RPMI7951 (cell line): ENCODE measurements at regions not wholly inside any gene's neighbourhood (a gene's known extent, or its start where the extent isn't known, plus 50 kb on each side); places are given as distances from the start of the nearest gene placed in this dataset.
"Not testable (repeated sequence)": the region's sequence is repeated elsewhere in the genome, so short reads cannot be mapped to it uniquely, and the experiment has no call there.

Experiments used
- DNase-seq: peaks from one replicate; pipeline ENCODE4 v3.0.0-alpha.2; 2012; ENCODE audit warnings: low read depth

DNA sequence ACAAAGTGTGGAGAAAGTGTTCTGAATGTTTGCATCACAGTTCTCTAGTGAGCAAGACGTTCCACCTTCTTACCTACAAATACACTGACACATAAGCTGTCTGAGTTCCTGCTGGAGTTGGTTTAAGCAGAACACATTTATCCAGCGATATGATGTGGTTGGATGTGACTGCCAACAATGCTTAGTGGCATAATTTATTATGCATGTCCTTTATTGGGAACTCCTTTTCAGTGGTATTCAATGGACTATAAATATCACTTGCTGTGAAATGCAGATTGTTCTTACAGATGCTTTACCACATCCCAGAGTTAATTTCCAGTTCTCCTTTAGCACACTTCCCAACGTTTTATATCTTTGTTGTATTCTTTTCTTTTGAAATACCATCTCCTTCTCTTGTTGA is 222.2 kb downstream of the LURAP1L start:
- no peak for DNase-seq

DNA sequence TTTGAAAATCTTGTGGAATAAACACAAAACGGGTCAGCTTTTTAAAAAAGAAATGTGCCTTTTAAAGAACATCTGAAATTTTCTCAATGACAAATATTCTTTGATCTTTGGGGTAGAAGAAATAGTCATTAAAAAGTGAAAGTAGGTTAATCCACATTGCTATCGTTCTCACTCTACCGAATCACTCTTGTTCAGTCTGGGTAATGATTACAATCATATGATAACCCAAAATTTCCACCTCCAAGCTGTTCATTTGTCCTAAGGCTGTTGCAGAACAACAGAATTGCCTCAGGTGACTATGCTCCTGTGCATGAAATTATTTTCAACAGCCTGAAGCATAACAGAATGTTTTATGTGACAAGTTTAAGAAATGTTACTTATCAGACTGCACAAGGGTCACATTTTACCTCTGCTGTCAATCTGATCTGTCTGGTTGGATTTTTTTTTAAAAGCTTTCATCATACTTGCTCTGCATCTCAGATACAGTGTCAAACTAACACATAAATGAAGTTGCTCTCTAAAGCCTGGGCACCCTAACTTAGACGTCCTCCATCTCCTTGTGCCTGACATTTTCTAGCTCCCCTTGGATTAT is 227.3 kb downstream of the LURAP1L start:
- DNase-seq: no peak

DNA sequence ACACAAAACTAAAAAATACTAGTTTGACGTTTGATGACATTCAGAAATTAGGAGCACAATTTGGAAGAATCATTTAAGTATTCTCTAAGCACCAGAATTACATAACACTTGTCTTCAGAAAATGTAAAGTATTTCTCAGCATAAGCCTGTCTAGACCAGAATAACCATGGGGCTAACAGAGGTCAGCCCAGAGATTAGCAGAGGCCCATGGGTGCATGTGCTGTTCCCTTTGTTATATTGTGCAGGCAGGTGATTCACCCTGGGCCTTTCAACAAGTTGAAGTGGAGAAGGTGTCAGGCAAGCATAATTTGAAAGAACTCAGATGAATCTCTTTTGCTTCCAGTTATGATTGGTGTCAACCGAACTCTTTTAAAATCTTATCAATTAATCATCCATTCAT is 227.9 kb downstream of the LURAP1L start:
- no peak for DNase-seq

DNA sequence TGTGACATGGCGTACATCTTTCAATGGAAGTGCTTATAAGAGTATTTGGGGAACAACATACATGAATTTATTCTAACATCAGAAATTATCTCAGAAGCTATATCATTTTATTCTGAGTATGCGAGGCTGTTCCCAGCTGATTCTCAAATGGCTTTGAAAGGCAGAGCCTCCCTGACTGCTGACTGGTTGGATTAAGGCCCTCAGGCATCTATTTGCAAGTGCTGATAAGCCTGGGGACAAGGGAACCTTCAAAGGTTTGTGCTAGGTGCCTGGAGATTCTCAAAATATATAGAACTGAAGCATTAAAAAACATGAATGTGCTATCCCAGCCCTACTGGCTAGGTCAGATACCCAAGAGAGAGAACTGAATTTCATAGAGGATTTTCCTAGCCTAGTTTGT is 235.1 kb downstream of the LURAP1L start:
- DNase-seq: no peak

DNA sequence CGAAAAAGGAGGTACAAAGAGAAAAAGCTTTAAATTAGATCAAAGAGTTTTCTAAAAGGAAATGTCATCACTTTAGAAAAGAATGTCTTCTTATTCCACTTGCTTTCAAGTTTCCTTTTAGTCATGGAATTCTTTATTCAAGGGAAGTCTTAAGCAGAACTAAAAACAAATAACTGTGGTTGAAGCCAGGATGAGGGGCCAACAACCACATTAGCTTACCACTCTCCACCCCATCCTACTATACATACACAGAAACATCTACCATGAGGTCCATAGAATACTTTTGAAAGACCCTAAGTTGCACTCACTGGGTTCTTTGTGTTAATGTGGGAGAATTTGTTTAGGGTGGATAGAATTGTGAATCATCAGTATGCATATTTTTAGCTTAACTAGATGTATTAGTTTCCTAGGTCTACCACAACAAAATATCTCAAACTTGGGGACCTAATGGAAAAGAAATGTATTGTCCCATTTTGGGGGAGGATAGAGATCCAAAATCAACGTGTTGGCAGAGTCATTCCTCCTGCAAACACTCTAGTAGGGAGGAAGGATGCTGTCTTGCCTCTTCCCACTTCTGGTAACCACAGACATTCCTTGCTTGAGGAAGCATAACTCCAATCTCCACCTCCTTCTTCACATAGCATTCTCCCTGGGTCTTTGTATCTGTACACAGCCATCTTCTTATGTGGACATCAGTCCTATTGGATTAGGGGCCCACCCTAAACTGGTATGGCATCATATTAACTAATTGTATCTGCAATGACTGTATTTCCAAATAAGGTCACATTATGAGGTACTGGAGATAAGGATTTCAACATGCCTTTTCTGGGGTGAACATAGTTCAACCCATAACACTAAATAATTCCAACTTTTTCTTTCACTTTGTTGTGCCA is 239.4 kb downstream of the LURAP1L start:
- DNase-seq: peak; percentile 4

DNA sequence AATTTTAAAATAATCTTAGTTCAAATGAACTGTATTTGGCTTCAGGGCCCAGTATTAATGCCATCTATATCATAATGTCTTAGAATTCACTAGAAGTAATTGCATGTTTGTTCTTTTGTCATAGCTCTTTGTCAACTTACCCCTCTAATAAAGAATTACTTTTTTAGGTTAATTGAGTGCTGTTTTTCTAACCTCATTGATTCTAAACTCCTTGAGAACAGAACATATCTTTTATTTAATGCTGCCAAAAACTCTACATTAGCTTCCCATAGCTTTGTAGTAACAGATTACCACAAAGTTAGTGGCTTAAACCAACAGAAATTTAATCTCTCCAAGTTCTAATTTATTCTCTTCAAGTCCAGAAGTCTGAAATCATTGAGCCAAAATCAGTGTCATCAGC is 242.4 kb downstream of the LURAP1L start:
- no peak for DNase-seq

DNA sequence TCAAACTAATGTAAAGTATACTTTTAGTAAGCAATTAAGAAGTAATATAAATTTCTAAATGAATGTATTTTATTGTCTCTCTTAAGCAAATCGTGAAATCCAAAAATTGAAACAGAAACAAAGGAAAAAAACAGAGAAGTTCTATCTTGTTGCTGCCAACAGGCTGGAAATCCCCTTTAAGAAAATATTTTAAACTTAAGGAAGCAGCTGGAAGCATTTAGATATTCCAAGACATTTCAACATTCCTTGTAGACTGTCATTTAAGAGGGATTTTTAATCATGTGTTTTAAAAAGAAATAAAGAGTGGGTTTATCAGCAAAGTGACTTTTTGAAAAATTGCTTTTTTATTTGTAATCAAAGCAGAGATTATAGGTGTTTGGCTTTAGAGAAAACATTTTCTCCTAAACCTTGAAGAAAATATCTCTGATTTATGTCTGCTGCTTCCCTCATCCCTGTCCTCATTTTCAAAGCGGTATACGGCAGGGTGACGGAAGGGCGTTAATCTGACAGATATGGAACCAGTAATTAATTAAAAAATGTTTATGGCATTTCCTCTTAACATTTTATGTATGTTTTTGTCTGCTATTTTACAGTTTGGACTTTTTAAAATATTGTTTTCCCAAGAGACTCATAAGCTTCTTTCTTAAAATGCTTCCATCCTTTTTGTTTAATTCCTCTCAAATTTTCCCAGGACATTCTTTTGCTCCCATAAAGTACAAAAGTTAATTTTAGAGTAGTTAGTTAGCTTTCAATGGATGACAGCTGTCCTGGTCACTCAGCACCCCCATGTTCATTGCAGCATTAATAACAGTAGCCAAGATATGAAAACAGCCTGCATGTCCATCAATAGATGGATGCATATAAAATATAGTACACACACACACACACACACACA is 245.6 kb downstream of the LURAP1L start:
- DNase-seq: no peak

DNA sequence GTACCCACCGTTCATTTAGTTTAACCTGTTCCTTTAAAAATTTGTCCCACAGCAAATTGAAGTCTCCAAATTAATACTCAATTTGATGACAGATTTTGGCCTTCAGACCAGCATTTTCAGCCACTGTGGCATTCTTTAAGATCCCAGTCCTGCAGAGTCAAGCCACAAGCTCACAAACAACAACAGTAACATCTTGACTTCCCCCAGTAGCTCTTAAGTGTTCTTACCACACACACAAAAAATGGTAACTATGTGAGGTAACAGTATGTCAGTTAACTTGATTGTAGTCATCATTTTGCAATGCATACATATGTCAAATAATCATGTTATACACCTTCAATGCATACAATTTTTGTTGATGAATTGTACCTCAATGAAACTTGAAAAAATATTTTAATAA is 247.9 kb downstream of the LURAP1L start:
- DNase-seq: no peak

DNA sequence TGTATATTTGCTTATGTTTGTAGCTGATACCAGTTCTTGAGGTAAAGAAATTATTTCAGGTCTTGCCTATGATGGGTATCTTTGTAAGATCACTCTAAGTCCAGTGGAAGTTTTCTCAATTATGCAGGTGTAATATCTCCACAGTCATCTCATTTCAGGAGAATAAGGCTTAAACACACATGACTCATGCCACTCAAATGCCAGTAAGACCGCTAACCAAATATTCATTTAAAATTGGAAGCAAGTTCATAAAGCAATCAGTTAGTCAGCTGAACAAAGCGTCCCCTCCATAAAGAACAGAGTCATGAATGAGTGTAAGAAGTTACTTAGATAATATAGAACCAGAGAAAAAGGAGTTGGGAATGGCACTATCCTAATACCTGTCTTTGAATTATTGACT is 248.7 kb downstream of the LURAP1L start:
- no peak for DNase-seq

DNA sequence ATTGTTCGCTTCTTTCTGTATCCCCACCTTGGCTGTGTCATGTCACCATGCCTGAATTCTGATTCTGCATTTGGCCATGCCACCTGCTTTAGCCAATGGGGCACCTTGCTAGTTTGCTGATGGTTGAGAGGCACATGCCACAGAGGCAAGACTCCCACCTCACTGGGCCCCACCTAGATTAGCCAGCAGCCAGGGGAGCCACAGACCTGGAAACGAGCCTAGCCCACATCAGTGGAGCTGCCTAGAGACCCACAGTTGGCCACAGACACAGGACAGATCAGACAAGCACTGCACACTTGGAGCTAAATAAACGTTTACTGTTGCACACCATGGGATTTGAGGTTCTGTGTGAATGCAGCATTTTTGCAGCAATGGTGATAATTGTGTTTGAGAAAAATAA is 252.1 kb downstream of the LURAP1L start:
- DNase-seq: no peak

DNA sequence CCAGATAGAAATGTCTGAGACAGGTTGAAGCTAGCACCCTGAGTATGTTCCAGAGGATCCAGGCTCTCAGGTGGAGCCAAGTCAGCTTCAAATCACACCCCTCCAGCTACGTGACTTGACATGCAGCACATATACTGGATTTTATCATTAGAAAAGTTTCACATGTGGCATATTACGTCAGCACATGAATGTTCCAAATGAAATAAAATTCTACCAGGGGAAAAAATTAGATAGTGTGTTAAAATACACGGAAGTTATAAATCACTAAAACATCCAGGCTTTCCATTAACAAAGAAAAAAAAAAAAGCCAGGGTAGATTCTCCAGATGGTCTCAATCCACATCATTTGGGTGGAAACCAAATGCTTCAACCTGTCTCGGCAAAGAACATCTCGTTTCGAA is 251.6 kb downstream of the MPDZ start:
- no peak for DNase-seq

DNA sequence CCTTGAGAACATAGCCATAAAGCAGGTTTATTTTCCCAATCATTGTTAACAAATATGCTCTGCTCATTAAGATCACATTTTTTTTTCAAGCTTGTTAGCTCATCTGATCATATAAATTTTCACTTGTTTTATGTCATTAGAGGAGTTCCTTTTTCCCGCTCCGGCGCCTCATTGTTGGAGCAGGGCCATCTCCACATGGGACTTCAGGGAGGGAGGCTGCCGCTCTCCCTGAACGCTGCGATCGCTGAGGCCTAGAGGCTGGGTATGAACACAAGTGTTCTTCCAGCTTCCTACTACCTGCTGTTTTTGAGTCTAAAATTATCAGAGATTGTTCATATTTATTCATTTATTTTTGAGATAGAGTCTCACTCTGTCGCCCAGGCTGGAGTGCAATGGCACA is 246.9 kb downstream of the MPDZ start:
- DNase-seq: no peak

DNA sequence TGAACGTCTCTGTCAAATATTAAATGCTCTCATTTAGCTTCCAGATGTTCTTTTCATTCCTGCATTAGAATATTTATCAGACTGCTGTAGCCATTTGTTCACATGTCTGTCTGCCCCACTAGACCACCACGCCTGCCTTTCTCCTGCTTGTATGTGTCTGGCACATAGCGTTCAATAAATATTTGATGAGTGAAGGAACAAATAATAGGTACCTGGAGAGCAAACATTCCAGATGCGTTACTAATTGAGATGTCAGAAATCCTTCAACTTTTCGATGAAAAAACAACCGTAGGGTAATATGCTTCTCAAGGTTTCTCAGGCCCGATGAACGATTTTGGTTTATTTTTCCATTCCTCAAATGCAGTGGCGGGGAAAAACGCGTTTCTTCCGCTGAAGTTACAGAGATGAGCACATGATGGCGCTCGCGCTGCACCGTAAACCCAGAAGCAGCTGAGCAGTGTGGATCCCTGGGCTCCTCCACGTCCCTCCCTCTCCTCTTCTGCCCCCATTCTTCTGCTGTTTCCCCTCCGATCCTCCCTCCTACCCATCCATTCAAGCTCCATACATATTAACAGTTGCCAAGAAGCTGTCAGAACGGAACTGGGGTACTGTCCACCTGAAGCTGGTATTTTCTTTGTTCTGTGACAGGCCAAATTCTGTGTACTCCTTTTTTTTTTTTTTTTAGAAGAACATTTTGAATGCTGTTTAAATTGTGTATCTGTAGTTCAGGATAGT is 245.4 kb downstream of the MPDZ start:
- peak; percentile 47 for DNase-seq

DNA sequence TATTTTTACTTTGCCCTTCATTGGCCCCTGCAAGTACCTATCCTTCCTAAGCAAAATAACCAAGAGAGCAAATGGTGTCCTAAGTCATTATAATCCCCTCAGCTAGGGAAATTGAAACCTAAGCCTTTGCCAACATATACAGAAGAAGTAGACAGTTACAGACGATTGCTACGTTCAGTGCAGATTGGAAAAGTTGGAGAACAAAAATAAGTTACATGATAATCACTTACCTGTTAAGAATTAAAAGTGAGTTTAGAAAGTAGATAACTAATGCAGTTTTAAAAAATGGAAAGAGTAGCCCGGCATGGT is 244.8 kb downstream of the MPDZ start:
- DNase-seq: no peak

DNA sequence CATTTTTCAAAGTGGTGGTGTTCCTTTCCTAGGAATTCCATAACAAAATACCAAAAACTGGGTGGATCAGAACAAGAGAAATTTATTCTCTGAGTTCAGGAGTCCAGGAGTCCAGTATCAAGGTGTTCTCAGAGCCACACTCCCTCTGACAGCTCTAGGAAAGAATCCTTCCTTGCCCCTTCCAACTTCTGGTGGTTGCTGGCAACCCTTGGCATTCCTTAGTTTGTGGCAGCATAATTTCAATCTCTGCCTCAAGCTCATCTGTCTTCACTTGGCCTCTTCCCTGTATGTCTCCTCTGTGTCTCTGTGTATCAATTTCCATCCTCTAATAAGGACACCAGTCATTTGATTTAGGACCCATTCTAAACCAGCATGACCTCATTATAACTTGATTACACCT is 243.7 kb downstream of the MPDZ start:
- DNase-seq: no peak

DNA sequence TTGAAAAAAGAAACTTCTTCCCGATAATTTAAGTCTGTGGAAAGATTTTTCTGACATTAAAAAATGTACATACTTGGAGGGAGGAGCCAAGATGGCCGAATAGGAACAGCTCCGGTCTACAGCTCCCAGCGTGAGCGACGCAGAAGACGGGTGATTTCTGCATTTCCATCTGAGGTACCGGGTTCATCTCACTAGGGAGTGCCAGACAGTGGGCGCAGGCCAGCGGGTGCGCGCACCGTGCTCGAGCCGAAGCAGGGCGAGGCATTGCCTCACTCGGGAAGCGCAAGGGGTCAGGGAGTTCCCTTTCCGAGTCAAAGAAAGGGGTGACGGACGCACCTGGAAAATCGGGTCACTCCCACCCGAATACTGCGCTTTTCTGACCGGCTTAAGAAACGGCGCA is 241.7 kb downstream of the MPDZ start:
- DNase-seq: not testable (repeated sequence)

DNA sequence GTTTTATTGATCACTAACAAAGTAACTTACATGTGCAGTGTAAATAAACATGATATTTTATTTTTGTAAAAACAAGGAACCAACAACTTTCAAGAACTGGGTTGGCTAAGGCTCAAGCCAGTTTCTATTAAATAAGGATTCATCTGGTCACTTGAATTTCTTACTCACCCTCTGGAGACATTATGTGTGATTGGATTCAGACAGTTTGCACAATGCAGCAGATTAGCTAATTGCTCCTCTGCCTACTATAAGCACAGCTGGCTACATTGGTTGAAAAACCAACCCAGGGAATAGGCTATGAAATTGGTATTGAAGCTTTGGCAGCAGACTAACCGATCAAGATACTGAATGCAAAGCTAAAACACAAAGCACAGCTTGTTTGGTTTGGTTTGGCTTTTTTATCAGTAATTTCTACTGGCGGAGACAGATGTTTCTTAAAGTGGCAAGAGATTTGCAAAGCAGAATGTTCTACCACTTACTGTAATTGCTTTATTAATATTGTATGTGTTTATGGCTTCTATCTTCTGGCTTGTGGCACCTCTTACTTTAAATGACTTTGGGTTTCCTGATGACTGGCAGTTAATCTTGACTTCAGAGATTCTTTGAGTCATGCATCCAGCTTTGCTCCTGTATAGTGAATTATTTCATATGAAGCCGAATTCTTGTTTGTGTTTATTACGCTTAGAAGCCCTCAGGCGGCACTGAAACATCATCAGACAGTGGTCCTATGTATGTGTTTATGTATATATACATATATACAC is 231.5 kb downstream of the MPDZ start:
- no peak for DNase-seq

DNA sequence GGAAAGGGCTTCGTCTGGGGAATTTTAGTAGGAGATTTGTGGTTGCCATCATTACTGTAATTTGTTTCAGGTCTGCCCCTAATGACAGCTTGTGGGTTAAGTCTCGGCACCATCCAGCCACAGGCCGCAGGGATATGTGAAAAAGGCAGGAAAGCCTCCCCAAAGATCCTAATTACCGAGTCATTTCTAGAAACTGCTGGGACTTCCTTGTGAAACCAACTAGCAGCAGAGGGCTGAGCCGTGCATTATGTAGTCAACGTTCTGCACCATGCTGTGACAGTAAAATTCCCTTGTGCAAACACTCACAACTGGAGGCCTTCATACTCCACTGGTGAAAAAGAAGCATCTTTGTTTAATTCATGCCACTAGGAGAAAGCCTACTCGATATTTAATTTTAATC is 230.3 kb downstream of the MPDZ start:
- no peak for DNase-seq

DNA sequence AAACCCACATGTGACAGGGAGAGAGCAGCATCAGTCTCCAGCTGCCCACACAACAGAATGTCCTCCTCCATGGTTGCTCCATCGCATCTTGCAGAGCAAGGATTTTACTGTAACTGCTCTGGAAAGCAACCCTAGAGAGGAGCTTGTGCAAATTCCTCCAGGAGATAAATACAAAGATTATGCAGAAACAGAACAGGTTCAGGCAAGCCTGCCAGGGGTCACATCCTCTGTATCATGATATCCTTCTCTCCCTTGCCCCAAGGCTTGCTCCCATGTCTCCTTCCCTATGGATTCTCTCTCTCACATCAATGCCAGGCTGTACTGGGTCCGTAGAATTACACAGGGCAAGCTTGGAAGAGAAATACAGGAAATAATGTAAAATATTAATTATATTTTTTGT is 226.0 kb downstream of the MPDZ start:
- no peak for DNase-seq

DNA sequence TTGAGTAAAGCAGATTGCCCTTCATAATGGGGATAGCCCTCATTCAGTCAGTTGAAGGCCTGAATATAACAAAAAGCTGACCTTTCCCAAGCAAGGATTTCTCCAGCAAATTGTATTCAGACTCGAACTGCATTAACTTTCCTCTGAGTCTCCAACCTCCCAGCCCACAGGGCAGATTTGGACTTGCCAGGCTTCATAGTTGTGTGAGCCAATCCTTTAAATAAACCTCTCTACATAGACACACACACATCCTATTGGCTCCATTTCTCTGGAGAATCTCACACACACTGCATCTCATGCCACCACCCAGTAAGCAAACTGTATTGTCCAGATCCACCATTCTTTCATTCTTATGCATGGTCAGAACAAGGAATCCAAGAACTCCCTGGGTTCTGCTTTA is 225.1 kb downstream of the MPDZ start:
- no peak for DNase-seq
